T-helper 22 cell (primary cell): ENCODE measurements at regions not wholly inside any gene's neighbourhood (a gene's known extent, or its start where the extent isn't known, plus 50 kb on each side); places are given as distances from the start of the nearest gene placed in this dataset.

Source experiments
- DNase-seq: peaks from one replicate; pipeline ENCODE4 v3.0.0-alpha.2; 2020; ENCODE audit warnings: low read depth

DNA sequence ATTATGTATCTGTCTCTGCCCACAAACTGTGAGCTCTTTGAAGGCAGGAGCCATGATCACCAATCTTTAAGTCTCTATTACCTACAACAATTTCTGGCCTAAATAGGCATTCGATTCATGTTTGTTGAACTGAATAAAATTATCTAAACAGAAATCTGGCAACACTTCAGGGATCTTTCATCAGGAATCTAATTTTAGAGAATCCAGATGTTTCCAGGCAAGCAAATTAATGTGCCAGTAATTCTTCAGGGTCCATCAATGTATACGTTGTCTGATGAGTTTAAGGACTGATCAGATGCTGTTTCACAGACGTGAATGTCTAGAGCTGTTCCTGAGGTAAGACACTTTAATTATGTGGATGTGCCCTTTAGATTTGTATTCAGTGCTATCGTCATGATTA is 524.4 kb downstream of the PTPRC start:
- DNase-seq, result no peak

DNA sequence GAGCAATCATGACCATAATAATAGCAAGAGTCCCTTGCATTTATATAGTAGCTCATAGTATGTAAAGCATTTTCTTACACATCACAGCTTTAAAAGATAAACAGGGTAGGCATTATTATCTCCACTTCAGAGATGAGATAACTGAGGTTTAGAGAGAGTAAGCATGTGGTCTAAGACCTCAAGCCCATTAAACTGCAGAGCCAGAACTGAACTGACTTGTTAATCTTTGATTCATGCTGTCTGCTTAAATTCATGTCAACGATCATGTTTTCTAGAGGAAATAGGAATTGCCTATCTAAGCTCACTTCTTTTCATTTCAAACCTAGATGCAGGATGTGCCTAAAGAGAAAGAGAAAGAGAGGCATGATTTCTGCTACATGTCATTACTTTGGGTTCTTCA is 524.8 kb downstream of the PTPRC start:
- DNase-seq, result no peak

DNA sequence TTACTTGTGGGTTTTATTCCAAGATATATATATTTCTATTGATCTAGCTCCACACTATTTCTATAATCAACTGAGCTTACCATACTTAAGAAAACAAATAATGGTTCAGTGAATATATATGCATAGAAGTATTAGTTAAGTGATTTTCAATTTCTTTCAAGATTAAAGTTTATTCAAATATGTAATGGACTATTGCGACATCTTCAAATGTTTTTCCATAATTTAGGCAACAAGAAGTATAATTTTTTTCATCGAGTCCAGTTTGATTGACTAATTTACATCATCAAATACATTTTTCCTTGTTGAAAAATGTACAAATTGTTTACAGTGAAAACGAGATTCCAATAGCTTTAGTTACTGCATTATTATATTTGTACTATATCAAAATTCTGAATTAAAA is 528.6 kb downstream of the PTPRC start:
- DNase-seq, result no peak

DNA sequence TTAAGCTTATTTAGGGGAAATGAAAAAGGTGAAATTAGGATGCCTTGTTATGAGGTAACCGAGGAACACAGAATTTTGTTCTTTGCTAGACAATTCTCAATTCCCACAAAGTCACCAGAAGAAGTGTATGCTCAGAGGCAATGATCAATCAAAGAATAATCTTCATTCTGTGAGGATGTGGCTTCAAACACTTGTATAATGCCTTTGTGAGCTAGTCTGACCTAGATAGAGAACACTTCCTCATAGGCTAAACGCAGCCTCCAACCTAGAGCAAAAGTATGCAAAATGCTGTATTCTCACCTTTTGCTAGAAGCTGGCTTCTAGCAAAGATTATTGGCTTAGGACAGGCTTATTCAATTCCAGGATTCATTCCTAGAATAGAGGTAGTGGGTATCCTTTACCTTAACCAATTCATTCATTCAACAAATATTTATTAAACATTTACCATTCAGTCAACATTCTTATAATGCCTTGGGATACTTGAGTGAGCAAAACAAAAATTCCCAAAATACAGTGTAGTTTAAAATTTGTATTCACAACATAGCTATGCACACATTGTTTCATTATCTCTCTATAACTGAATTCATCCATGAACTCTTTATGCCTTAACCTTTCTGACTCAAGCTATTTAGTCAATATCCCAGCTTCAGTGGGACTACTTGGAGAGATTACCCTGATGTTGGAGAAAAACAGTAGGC is 530.2 kb downstream of the PTPRC start:
- DNase-seq, result no peak

DNA sequence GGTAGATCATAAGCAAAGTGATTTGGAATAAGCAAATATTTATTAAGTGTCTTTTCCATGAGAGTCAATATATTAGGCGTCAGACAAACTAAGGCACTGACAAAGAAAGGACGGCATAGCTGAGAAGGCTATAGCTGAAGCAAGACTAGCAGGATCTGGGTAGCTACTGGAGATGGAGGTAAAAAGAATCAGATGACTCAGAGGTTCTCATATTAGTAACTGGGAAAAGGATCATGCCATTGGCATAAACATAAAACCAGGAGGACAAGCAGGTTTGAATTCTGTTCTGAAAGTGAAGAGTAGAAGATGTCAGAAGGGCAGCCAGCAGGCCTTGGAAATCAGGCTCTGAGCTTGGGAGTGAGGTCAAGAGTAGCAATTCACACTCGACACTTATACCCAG is 531.9 kb downstream of the PTPRC start:
- no peak for DNase-seq

DNA sequence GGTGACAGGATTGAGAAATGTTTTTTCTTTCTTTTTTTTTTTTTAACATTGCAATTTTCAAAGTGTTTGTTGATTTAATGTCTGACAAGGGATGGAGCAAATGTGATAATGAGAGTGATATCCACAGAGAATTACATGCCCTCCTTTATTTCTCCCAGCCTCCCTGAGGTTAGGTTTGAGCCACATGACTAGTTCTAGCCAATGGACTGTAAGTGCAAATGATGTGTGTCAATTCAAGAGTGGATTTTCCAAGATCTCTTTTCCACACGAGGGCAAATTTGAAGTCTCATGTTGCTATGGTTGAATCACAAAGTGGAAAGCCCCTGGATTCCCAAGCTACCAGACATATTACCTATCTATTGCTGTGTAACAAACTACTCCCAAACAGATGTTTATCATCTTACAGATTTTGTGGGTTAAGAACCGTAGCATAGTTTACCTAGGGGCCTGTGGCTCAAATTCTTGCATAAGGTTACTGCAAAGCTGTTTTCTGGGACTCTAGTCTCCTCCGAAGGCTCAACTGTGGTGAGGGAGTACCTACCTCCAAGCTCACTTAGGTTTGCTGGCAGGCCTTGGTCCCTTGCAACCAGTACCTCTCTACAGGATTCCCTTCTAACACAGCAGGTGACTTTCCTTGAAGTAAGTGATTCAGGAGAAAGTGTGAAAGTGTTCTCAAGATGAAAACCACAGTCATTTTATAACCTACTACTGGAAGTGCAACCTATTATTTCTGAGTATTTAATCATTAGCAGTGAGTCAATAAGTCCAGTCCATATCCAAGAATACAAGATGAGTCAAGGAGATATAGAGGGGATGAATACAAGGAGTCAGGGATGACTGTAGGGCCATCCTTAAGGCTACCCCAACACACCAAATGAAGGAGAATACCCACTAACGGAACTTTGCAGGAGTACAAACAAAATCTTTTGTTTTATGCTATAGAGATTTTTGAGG is 533.6 kb downstream of the PTPRC start:
- DNase-seq, result no peak

DNA sequence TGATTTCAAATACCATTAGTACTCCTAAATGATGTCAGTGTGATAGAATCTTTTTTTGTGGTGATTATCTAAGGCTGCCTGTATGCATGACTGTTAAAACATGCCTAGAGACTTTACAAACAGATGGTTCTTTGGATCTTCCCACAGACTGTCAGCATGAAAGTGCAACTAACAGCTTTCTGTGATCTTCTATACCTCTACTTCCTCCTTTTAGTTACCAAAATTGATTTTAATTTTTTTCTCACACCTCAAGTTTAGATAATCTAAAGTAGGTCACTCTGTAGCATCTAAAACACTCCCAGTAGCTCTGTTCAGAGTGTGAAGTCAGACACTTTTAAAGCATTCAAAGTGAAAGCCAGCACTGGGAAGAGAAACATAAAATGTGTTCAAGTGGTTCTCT is 534.5 kb downstream of the PTPRC start:
- no peak for DNase-seq

DNA sequence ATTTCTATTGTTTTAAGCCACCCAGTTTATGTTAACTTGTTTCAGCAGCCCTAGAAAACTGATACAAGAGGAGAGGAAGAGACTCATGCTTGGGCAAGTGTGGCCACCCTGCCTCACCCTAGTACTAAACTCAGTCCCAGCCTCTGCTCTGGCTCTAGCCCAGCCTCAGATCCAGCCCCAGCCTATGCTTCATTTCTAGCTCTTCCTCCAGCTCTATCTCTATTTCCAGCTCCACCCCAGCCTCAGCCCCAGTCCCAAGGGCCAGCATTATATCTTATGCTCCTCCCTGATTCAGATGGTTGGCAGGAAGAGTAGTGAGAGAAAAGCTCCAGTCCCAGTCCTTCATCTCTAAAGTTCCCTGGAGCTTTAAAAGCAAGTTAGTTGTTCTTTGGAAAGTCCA is 535.5 kb downstream of the PTPRC start:
- DNase-seq, result no peak

DNA sequence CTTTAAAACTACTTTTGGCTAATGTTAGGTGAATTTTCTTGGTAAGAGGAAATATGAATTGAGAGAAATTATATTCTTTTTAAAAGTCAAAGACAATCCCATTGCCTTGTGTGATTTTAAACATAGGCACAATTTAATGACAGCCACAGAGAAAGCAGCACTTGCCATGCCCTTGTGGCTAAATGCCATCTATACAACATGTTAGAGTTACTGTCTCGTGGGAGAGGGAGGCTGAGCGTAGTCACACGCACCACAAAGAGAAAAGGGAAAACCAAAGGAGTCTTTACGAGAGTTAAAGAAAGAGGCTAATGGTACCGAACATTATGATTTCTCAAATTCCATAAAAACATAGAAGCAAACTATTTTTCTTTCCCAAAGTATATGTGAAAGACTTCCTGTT is 537.9 kb downstream of the PTPRC start:
- no peak for DNase-seq

DNA sequence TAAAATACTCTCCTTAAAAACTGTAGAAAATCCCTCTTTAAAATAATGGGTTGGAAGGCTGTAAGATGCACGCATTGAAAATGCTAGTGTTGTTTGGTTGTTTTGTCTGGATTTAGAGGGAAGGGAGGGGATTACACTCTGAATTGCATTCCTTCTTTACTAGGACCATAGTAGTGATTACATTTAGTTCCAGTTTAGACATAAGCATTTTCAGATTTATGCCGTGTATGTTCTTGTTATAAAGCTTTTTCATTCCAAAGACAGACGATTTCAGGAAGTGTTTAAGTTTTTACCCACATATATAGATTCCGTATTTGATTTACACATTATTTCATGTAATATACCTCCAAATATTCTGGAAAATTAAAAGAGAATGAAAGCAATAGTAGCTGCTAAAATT is 538.4 kb downstream of the PTPRC start:
- no peak for DNase-seq

DNA sequence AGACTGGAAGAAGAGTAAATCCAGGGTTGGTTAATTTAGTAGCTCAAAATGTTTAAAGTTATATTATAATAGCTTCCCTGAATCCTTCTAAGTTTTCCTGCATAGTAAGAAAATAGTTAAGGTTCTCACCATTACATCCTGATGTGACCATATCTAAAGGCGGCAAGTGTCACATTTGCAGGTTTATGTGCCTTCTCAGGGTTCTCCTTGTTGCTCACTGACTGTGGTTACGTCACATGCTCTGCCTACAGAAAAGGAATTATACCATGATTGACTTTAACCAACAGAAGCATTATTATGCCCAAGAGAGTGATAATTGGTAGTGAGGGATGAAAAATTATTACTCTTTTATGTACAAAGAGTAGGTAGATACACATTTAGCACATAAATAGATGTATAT is 539.8 kb downstream of the PTPRC start:
- no peak for DNase-seq

DNA sequence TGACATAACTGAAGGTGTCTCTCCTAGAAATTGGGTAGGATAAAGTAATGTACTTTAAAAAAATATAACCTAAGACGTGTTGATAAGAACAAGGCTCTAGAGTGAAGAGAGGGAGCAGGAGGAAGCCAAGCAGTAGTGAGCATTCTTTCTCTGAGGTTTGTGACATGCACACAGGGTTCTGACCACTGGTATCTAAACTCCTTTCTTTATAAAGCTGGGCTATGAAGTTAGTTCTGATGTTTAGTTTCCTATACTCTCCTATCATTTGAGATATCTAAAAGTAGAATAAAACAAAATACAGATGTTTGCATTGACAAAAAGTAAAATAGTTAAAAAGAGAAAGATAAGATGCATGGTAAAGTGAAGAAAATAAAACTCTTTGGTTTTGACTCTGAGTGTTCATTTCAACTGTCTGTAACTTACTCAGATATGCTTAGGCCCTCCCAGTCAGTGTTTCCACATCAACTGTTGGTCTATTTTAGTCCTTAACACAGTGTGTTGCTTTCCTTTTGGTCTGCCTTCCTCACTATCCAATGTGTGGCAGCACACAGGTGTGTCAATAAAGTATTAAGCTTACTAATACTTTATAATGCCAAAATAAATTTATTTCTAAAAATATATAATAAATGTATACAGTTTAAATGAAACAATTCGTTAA is 543.5 kb downstream of the PTPRC start:
- no peak for DNase-seq

DNA sequence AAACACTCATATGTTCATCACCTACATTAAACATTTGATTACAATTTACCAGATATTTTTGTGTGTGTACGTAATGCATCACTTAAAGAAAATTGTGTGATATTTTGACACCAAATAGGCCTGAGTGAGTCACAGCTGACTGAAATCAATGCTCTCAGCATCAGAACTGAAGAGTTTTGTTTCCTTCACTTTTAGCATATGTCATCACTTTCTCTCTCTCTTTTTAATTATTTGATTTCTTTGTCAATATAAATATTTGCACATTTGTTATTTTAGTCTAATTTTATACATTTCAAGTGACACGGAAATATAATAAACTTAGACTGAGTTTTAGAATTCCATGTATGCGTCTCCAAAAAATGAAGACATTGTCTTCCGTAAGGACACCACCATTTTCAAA is 545.3 kb downstream of the PTPRC start:
- DNase-seq, result no peak

DNA sequence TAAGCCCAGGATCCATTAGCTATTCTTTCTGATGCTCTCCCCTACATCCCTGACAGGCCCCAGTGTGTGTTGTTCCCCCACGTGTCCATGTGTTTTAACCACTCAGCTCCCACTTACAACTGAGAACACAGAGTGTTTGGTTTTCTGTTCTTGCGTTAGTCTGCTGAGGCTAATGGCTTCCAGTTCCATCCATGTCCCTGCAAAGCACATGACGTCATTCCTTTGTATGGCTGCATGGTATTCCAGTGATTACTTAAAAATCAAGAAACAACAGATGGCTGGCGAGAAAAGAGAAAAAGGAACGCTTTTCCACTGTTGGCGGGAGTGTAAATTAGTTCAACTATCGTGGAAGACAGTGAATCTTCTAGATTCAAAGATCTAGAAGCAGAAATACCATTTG is 556.0 kb downstream of the PTPRC start:
- no peak for DNase-seq

DNA sequence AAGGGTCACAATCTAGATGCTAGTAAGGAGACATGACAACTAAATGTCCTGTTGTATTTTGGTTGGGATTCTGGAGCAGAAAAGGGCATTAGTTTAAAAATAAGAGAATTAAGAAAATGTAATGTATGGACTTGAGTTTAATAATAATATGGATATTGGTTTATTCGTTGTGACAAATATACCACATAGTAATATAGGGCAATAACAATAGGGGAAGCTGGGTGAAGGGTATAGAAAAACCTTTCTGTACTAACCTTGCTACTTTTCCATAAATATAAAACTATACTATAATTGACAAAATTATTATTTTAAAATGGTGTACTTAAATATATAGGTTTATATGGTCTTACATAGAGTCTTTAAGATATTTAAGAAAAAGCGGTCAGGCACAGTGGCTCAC is 558.9 kb downstream of the PTPRC start:
- no peak for DNase-seq

DNA sequence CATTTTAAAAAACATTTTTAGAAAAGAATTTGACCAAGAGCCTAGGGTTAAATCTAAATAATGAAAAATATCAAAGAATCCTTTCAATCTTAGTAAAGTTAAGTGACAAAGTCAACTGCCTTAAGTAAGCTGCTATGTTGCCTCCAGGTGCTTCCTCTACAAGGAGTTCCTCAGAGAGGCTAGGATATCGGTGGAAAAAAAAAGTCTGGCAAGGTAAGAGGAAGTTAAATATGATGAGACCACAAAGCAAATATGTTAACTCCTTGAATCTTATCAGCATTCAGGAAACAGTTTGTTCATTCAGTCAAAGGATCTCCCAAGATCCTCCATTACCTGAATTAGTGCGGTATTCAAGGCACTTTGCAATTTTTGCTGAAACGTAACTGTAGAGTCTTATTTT is 563.5 kb downstream of the PTPRC start:
- DNase-seq, result no peak

DNA sequence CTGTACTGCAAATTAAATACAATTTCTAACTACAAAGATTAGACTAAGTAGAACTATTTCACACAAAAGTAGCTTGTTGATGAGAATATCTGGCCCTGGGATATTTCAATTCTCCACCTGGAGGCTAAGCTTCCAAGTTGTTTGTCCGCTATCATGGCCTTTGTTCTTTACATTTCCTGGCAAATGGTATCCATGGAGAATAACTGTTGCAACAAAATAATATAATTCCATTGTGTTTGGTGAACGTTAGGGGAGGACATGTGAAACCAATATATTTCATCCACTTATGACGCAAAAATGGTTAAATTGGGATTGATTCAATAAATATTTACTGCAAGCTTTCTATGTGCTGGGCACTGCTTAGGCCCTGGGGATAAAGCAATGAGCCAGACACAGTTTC is 565.4 kb downstream of the PTPRC start:
- DNase-seq, result no peak

DNA sequence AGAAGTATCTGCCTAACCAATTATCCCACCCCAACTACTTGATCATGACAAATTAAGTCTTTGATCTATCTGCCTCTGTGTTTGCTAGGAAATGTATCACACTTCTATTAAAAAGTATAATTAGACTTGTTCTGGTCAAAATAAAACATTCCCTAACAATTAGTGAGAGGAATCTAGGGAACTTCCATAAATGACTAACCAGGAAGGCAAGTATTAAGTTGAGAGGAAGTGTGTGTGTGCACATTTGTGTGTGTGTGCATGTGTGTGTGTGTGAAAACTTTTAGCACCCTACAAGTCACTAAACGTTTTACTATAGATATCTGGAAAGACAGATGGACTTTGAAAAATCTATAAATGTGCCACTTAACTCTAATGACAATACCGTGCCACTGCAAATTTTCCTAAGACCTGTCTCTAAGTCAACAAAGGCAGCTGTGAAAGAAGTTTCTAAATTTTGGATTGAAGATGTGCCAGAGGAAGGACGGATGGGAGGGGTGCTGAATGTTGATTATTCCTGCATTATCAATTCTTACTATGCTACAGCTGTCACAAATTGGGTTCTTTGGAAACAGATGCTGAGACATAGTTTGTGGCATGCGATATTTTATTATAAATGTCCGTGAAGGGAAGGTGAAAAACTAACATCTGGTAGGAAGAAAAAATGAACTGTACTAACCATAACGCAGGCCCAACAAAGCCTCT is 567.1 kb downstream of the PTPRC start:
- DNase-seq, result no peak

DNA sequence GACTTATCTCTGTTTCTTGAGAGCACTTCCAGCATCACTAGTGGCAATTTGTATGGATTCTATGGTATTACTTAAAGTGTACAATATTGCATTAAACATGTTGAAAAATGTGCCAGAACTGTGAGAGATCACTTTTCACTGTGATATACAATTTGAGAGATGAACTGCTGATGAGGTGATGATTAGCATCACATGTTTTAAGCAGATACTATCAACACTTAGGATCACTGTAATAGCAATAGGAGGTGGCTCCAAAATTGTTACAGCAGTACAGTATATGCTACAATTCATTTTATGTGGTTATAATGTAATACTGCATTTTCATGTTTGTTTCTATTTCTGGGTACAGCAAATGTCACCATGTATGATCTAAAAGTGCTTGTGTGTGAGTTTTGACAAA is 570.0 kb downstream of the PTPRC start:
- no peak for DNase-seq

DNA sequence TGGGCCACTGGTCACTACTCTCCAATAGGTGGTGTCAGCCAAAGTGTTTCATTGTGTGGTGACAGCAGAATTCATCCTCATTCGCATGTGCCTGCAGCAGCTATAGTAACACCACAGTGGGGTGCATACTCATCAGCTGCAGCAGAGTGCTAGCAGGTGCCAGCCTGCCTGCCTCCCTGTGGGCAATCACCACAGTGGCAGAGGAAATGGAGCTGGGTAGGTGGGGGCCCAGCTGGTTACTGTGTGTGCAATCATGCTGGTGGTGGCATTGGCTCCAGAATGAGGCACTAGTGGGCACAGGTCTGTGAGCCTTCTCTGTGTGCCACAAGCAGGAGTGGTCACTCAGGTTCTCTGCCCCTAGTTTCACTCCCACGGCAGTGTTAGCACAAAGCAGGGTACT is 579.2 kb downstream of the PTPRC start:
- no peak for DNase-seq

DNA sequence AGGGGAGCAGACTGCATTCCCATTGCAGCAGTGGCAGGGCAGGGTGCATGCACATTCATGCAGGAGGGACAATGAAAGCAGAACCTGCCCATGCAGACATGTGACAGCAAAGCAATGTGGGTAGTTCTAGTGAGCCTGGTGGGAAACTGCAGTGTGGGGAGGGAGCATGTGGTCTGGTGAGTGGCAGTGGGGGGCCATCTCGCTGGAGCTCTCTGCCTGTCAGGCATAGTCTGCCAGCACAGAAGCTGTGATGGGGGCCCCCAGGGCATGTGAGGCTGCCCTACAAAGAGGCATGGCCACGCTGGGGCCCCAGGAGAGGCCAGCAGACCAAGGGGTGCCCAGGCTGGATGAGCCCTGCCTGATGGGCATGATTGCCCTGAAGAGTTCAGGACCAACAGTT is 579.7 kb downstream of the PTPRC start:
- DNase-seq, result no peak

DNA sequence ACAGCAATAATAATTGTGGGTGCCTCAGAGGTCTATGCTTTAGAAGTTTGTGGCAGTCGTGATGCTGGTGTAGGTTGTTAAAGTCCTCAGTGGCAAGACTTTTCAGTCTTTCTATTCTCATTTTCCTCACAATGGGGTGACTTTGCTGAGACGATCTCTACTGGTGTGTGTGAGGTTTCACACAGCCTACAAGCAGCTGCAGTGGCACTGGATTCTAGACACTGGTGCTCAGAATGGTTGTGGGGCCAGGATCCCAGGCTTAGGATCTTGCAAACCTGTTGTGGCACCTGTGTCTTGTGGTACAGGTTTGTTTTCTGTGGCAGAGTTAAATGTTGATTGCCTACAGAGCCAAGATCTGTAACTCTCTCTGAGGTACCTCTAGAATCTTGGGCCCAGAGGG is 581.2 kb downstream of the PTPRC start:
- no peak for DNase-seq
